Activated CD4-positive, alpha-beta T cell treated with anti-CD3 and anti-CD28 coated beads, Interleukin-2, amount 10 ng/mL, durations not matched to agents 7 days and 5 days (primary cell): ENCODE measurements at regions not wholly inside any gene's neighbourhood (a gene's known extent, or its start where the extent isn't known, plus 50 kb on each side); places are given as distances from the start of the nearest gene placed in this dataset.

Experiments
- CTCF ChIA-PET: fragments of 350-600 bp; sonication (Branson Sonifier 250); formaldehyde crosslinking; loops from one replicate; lab custom pipeline; 2021; ENCODE audit warnings: antibody characterized with exemption; lab: Charles Lee
- POLR2A ChIA-PET: fragments of 350-600 bp; sonication (Branson Sonifier 250); formaldehyde crosslinking; loops from one replicate; lab custom pipeline; 2021; ENCODE audit warnings: antibody characterized with exemption; lab: Charles Lee
- DNase-seq: peaks from one replicate; pipeline ENCODE4 v3.0.0-alpha.2; 2020
- H3K27ac Mint-ChIP-seq: one replicate; pipeline ENCODE4 v1.8.0; 2021; ENCODE audit warnings: mild to moderate bottlenecking, moderate library complexity, mixed read lengths
- H3K27me3 Mint-ChIP-seq: one replicate; pipeline ENCODE4 v1.8.0; 2021; ENCODE audit warnings: mixed read lengths
- H3K36me3 Mint-ChIP-seq: one replicate; pipeline ENCODE4 v1.8.0; 2021; ENCODE audit warnings: low read depth, mixed read lengths
- H3K4me1 Mint-ChIP-seq: one replicate; pipeline ENCODE4 v1.8.0; 2021; ENCODE audit warnings: mixed read lengths
- H3K4me3 Mint-ChIP-seq: one replicate; pipeline ENCODE4 v1.8.0; 2021; ENCODE audit warnings: mild to moderate bottlenecking, moderate library complexity, mixed read lengths
- H3K9me3 Mint-ChIP-seq: one replicate; pipeline ENCODE4 v1.8.0; 2021; ENCODE audit warnings: mixed read lengths

DNA sequence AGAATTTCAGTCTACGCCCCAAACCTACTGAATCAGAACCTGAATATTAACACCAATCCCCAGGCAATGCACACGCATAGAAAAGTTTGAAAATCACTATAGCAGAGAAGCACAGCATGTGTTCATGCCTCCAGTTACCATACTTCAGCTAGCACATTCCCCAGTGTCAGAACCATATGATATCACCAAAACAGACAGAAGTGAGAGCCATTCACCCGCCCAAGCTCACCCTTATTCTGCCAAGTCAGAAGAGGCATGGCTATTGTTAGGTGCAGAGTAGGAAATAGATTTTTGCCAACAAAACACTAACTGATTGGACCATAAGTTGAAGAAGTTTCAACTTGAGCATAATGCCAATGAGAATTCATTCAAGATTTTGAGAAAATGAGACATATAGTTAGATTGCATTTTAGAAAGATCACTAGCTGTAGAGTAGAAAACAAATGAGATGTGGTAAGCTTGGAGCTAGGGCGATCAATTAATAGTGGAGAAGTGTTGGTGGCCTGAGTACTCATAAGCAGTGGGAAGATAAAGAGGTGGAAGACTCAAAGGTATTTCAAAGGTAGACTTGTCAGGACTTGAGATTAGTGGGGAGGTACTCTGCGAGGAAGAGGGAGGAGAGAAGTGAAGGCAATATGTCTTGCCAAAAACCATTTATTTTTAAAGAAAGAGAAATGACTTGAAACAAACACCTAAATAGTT is 492.4 kb downstream of the SUCLA2 start:
- Mint-ChIP-seq H3K36me3 (no peaks in the 10 kb centered on the region), H3K27me3 (peaks cover 2% of the 10 kb centered on the region), H3K4me1 (no peaks in the 10 kb centered on the region), H3K27ac (no peak overlapping the region), H3K9me3 (no peaks in the 10 kb centered on the region), H3K4me3 (no peak overlapping the region)
- ChIA-PET POLR2A (no interaction called here), CTCF (no interaction called here)
- DNase-seq = no peak

- no peaks in the 10 kb centered on the region for H3K4me1 Mint-ChIP-seq
- no peak for DNase-seq
- no peak overlapping the region for H3K27ac Mint-ChIP-seq
- no peaks in the 10 kb centered on the region for H3K9me3 Mint-ChIP-seq
- CTCF ChIA-PET = no interaction called here
- H3K4me3 Mint-ChIP-seq = no peak overlapping the region
- H3K36me3 Mint-ChIP-seq = no peaks in the 10 kb centered on the region
- POLR2A ChIA-PET = no interaction called here
- H3K27me3 Mint-ChIP-seq = no peaks in the 10 kb centered on the region
Observed at GRCh38 chr13:47503475-47503874, 497.6 kb downstream of the SUCLA2 start.

GRCh38 chr13:47502166-47502565 is 498.9 kb downstream of the SUCLA2 start:
- no peak for DNase-seq
- Mint-ChIP-seq H3K36me3 (no peaks in the 10 kb centered on the region), H3K4me3 (no peak overlapping the region), H3K27ac (no peak overlapping the region), H3K4me1 (no peaks in the 10 kb centered on the region), H3K9me3 (no peaks in the 10 kb centered on the region), H3K27me3 (no peaks in the 10 kb centered on the region)
- CTCF ChIA-PET = no interaction called here
- POLR2A ChIA-PET = no interaction called here

DNA sequence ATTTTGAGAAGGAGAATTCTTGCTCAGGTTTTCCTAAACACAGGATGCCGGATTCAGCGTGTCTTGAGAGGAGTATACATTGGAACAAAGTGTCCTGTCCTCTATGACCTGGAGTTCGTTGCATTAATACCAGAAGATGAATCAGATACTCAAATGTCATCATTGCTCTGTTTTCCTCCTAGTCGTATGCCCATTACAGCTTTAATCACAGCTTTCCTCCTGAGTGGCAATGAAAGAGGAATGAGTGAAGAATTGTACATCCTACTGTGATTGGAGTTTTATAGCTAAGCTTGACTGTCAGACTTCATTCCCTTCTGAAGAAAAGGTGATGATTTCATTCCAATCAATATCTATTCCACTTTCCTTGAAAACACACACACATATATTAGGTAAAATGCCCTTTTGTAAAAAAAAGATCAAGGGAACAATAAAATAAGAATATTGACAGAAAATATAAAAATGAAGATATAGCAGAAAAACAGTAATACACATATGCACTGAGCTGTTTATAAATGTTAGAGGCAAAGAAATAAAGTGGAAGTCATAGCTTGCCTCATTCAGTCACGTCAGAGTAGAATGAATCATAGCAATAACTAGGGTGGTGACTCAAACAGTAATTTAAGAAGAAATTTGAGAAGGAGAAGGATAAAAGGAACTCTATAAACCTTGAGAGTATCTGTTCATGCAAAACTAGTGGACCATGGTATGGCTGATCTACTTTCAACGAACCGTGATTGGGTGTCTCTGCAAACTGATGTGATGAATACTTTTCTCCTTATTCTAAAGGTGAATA is 501.5 kb downstream of the SUCLA2 start:
- Mint-ChIP-seq H3K4me1 (no peaks in the 10 kb centered on the region), H3K36me3 (no peaks in the 10 kb centered on the region), H3K27ac (no peak overlapping the region), H3K27me3 (no peaks in the 10 kb centered on the region), H3K9me3 (no peaks in the 10 kb centered on the region), H3K4me3 (no peak overlapping the region)
- CTCF ChIA-PET = no interaction called here
- POLR2A ChIA-PET = no interaction called here
- DNase-seq = no peak

DNA sequence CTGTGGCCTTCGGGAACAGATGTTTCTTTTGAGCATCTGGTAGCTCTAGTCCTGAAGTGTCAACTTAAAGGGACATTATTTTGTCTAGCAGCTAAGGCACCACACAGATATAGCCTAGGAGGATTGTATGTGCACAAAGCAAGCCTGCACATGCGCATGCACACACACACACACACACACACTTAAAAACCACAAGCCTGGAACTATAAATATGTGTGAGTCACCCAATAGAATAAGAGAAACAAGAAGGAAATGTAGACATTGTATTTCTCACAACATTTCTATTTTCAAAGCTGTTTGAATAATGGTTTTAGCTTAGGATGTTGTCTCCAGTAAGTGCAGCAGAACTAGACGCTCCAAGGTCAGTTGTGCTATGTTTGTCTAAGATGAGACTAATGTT is 516.5 kb downstream of the SUCLA2 start:
- Mint-ChIP-seq H3K27me3 (no peaks in the 10 kb centered on the region), H3K4me1 (no peaks in the 10 kb centered on the region), H3K4me3 (no peak overlapping the region), H3K9me3 (no peaks in the 10 kb centered on the region), H3K27ac (no peak overlapping the region), H3K36me3 (no peaks in the 10 kb centered on the region)
- DNase-seq = no peak
- POLR2A ChIA-PET = no interaction called here
- CTCF ChIA-PET = no interaction called here

DNA sequence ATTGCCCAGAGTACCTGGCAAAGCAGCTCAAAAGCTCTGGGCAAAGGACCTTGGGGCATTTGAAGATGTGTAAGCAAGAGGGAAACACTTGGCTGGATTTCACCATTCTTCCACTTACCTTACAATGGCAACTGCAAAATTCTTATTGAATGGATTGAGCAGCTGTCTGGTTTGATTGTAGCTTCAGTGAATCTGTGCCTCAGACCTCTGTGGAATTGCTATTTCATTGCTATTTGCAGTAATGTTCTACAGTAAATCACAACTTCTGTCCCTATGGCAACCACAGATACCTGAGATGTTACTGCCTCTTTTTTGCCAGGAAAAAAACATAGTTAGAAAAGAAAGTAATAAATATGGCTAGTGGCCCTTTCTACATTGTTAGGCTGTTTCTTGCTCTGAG is 519.5 kb downstream of the SUCLA2 start:
- Mint-ChIP-seq H3K27ac (no peak overlapping the region), H3K27me3 (no peaks in the 10 kb centered on the region), H3K9me3 (no peaks in the 10 kb centered on the region), H3K4me3 (no peak overlapping the region), H3K36me3 (no peaks in the 10 kb centered on the region), H3K4me1 (no peaks in the 10 kb centered on the region)
- no peak for DNase-seq
- ChIA-PET POLR2A (no interaction called here), CTCF (no interaction called here)

GRCh38 chr13:47480951-47481350 is 520.1 kb downstream of the SUCLA2 start:
- Mint-ChIP-seq H3K27ac (no peak overlapping the region), H3K9me3 (no peaks in the 10 kb centered on the region), H3K36me3 (no peaks in the 10 kb centered on the region), H3K4me1 (no peaks in the 10 kb centered on the region), H3K4me3 (no peak overlapping the region), H3K27me3 (no peaks in the 10 kb centered on the region)
- ChIA-PET POLR2A (no interaction called here), CTCF (no interaction called here)
- DNase-seq = no peak

DNA sequence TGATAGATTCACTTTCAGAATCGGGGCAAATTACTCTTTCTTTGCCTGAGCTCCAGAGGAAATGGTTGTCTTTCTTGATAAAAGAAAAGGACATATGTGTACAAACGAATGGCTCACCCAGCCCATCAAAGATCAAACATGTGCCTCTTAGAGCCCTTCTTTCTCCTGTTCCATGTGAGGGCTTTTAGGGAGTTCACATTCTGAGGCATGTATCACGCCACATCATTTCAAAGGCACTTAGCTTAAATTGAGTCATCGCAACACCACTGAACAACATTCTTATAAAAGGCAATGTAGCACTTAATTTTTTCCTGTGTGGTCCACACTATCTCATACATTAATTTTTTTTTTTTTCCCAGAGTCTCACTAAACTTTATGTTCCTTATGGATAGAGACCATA is 521.0 kb downstream of the SUCLA2 start:
- no peaks in the 10 kb centered on the region for H3K36me3 Mint-ChIP-seq
- ChIA-PET CTCF (no interaction called here), POLR2A (no interaction called here)
- no peak overlapping the region for H3K27ac Mint-ChIP-seq
- H3K4me3 Mint-ChIP-seq = no peak overlapping the region
- no peaks in the 10 kb centered on the region for H3K27me3 Mint-ChIP-seq
- H3K4me1 Mint-ChIP-seq = no peaks in the 10 kb centered on the region
- no peaks in the 10 kb centered on the region for H3K9me3 Mint-ChIP-seq
- no peak for DNase-seq

DNA sequence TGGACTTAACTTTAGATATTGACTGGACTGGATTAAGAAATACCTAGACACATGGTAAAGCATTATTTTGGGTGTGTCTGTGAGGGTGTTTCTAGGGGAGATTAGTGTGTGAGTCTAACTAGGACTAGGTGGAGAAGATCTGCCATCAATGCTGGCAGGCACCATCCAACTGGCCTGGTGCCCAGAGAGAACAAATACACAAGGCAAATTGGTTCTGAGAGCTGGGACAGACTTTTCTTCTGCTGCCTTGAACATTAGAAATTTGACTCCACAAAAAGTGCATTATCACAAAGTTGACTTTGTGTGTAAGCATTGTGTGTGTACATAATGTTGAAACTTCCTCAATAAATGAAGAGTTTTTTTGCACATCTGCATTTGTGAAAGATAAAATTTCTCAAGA is 522.1 kb downstream of the SUCLA2 start:
- Mint-ChIP-seq H3K36me3 (no peaks in the 10 kb centered on the region), H3K27me3 (no peaks in the 10 kb centered on the region), H3K4me1 (no peaks in the 10 kb centered on the region), H3K4me3 (no peak overlapping the region), H3K27ac (no peak overlapping the region), H3K9me3 (no peaks in the 10 kb centered on the region)
- ChIA-PET POLR2A (no interaction called here), CTCF (no interaction called here)
- DNase-seq = no peak

GRCh38 chr13:47475441-47475948 is 525.6 kb downstream of the SUCLA2 start:
- Mint-ChIP-seq H3K4me1 (no peaks in the 10 kb centered on the region), H3K9me3 (no peaks in the 10 kb centered on the region), H3K4me3 (no peak overlapping the region), H3K36me3 (no peaks in the 10 kb centered on the region), H3K27ac (no peak overlapping the region), H3K27me3 (no peaks in the 10 kb centered on the region)
- ChIA-PET CTCF (no interaction called here), POLR2A (no interaction called here)
- DNase-seq = no peak

GRCh38 chr13:47474839-47475238 is 526.2 kb downstream of the SUCLA2 start:
- H3K4me3 Mint-ChIP-seq = no peak overlapping the region
- no peaks in the 10 kb centered on the region for H3K9me3 Mint-ChIP-seq
- ChIA-PET POLR2A (no interaction called here), CTCF (no interaction called here)
- no peaks in the 10 kb centered on the region for H3K27me3 Mint-ChIP-seq
- DNase-seq = no peak
- no peak overlapping the region for H3K27ac Mint-ChIP-seq
- H3K4me1 Mint-ChIP-seq = no peaks in the 10 kb centered on the region
- H3K36me3 Mint-ChIP-seq = no peaks in the 10 kb centered on the region

GRCh38 chr13:47474326-47474725 is 526.7 kb downstream of the SUCLA2 start:
- no peak overlapping the region for H3K27ac Mint-ChIP-seq
- no peak for DNase-seq
- no peaks in the 10 kb centered on the region for H3K27me3 Mint-ChIP-seq
- CTCF ChIA-PET = no interaction called here
- H3K4me1 Mint-ChIP-seq = no peaks in the 10 kb centered on the region
- POLR2A ChIA-PET = no interaction called here
- no peaks in the 10 kb centered on the region for H3K9me3 Mint-ChIP-seq
- no peak overlapping the region for H3K4me3 Mint-ChIP-seq
- no peaks in the 10 kb centered on the region for H3K36me3 Mint-ChIP-seq

- Mint-ChIP-seq H3K36me3 (no peaks in the 10 kb centered on the region), H3K4me1 (no peaks in the 10 kb centered on the region)
Observed at GRCh38 chr13:47472516-47472915, 528.6 kb downstream of the SUCLA2 start.

More at GRCh38 chr13:47472516-47472915, 528.6 kb downstream of the SUCLA2 start:
- H3K4me3 Mint-ChIP-seq = no peak overlapping the region
- no peaks in the 10 kb centered on the region for H3K9me3 Mint-ChIP-seq
- H3K27ac Mint-ChIP-seq = no peak overlapping the region
- H3K27me3 Mint-ChIP-seq = no peaks in the 10 kb centered on the region
- no peak for DNase-seq
- POLR2A ChIA-PET = no interaction called here
- CTCF ChIA-PET = no interaction called here
